Erythroblast (primary cell): ENCODE measurements at regions not wholly inside any gene's neighbourhood (a gene's known extent, or its start where the extent isn't known, plus 50 kb on each side); places are given as distances from the start of the nearest gene placed in this dataset.
"Not testable (repeated sequence)": the region's sequence is repeated elsewhere in the genome, so short reads cannot be mapped to it uniquely, and the experiment has no call there.

Experiments used
- DNase-seq, 2 experiments: peaks; one replicate each; lab custom pipeline; 2025; lab: John Stamatoyannopoulos, UW
- GATA1 ChIP-seq: IDR thresholded peaks from 2 replicates; pipeline ENCODE4 v1.6.1; 2011; ENCODE audit warnings: low read depth, mild to moderate bottlenecking, control low read depth, low read length, moderate library complexity
- POLR2A ChIP-seq: IDR thresholded peaks from 2 replicates; pipeline ENCODE4 v1.6.1; 2011; ENCODE audit warnings: mild to moderate bottlenecking, low read length

DNA sequence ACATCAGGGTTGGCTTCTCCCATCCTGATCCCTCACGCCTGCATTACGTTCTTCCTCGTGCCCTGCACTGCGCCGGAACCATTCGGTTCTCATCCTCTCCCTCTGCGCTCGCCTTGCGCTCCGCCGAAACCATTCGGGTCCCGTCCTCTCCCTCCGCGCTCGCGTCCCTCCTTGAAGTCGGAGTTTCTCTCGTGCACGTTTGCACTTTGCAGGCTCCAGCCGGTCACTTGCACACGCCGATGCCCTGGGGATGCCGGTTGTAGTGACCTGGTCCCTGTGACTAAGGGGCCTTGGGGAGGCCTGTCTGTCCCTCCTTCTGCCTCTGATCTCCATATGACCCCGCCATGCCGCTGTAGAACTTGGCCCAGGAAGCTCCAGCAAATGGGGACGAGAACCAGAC, 265.8 kb downstream of the TEX29 start:
- TF ChIP-seq POLR2A (no peak), GATA1 (no peak)
- no peak for DNase-seq

DNA sequence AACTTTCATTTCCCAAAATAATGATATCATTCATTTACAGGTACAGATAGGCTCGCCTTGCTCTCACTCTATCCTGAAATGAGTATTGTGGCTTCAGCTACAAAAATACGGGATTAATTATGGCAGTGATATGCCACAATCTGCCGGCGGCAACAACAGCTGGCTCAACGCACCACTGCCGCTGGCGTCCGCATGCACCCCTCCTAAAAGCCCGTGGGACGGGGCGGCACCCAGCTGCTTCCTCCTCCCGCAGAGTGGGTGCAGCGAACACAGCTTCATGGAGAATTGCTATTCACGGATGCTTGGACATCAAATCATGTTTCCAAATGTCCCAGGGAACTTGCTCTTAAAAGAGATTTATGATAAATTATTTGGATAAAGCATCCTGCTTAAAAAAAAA, 266.8 kb downstream of the TEX29 start:
- no peak for DNase-seq
- TF ChIP-seq POLR2A (no peak), GATA1 (no peak)

DNA sequence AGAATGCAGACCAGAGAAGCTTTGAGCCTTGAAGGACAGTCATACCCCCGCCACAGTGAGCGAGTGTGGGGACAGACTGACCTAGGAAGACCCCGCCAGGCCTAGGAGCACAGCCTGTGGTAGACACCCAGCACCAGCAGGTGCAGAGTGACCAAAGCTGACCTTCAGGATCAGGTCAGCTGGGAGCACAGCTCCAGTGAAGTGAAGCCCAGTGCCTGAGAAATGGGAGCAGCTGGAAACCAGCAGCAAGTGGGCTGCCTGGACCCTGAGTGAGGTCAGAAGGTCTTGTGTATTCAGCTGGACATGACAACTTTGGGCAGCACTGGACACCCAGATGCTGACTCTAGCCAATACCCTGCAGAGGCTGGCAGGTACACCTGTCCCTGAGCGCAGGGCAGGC, 268.9 kb downstream of the TEX29 start:
- no peak for DNase-seq
- no peak for TF ChIP-seq POLR2A
- no peak for TF ChIP-seq GATA1

DNA sequence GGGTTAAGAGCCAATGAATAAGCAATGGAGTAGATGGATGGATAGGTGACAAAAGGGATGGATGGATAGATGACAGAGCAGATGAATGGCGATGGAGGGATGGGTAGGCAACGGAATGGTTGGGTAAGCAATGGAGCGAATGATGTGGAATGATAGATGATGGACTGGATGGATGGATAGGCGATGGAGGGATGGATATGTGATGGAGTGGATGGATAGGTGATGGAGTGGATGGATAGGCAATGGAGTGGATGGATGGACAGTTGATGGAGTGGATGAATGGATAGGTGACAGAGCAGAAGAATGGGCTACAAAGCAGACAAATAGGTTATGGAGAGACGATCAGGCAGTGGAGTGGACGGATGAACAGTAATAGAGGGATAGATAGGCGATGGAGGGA, 269.6 kb downstream of the TEX29 start:
- DNase-seq, result no peak
- TF ChIP-seq GATA1 (no peak), POLR2A (no peak)

DNA sequence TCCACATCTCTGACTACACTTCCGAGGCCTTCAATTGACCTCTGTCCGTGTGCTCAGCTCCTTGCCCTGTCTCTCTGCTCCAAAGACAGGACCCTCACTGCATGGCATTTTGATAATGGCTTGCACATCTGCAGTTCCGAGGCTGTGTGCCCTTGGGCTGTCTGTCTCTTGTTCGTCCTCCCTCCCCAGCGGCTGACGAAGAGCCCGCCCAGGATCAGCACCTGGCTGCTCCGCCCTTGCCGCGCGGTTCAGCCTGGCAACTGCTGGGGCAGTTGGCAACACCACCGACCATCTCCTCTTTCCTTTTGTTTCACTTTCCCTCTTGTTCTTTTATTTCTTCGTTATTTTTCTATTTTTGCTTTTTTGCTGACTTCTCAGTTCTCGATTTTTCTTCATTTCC, 270.4 kb downstream of the TEX29 start:
- no peak for TF ChIP-seq GATA1
- TF ChIP-seq POLR2A, result no peak
- no peak for DNase-seq

DNA sequence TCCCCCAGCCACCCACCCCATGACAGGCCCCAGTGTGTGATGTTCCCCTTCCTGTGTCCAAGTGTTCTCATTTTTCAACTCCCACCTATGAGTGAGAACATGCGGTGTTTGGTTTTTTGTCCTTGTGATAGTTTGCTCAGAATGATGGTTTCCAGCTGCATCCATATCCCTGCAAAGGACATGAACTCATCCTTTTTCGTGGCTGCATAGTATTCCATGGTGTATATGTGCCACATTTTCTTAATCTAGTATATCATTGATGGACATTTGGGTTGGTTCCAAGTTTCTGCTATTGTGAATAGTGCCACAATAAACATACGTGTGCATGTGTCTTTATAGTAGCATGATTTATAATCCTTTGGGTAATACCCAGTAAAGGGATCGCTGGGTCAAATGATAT, 273.0 kb downstream of the TEX29 start:
- not testable (repeated sequence) for DNase-seq

DNA sequence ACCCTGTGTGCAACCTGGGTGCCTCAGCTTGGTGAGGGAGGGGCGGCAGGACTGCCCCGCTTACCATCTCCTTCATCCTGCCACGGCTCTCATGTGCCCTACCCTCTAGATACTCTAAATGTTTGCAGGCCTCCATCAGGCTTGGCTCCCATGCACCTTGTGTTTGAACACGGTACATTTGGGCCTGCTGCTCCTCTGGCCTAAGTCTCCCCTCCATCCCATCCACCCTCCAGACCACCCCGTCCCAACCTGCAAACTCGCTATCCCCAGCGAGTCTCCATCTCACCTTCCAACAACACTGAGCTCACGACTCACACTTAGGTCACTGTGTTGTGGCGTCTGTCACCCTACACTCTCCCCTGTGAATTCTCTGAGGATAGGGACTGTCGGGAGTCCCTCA, 274.2 kb downstream of the TEX29 start:
- TF ChIP-seq POLR2A (no peak), GATA1 (no peak)
- DNase-seq, result no peak

DNA sequence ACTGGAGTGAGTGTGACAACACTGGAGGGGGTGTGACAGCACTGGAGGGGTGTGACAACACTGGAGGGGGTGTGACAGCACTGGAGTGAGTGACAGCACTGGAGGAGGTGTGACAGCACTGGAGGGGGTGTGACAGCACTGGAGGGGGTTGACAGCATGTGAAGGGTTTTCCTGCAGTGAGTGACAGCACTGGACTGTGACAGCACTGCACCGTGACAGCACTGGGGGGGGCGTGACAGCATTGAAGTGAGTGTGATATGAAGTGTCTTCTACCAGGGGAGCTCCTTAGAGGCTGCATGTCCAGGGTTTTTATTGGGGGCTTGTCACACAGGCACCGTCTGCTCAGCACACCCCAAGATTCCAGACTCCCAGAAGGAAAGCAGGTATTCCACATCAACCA, 274.8 kb downstream of the TEX29 start:
- no peak for DNase-seq
- TF ChIP-seq GATA1 (no peak), POLR2A (no peak)

DNA sequence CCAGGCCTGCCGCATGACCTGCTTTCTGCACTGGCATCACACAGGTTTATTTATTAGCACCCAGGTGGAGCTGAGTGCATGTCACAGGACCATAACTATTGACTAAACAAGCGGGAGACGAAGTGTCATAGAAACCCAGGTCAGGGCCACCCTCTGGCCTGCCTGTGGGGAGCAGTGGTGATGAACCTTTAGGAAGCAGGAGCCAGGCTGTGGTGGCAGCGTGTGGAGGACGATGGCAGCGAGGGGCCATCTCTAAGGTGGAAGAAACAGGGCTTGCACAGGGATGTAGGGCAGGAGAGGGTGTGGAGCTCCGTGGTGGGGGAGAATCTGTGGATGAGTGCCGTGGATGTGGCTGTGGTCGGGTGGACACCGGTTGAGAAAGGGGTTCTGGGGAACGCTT, 275.3 kb downstream of the TEX29 start:
- no peak for DNase-seq
- no peak for TF ChIP-seq GATA1
- TF ChIP-seq POLR2A, result no peak

DNA sequence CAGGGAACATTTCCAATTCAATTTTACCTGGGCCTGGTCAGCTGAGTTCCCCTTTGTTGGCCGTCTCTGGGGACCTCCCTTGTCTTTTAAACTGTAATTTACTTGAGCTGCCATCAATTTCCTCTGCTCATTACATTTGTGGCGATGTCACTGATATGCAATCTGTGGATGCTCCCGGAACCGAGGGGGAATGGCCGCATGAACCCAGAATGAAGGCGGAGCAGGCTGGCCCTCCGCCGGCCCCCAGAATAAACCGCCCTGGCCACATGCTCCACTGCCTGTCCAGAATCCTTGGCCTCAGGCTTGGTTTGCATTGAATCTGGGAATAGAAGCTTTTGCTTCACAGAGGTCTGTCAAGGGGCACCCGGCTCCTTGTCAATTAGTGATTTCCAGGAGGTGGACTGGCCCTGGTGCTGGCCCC, 276.8 kb downstream of the TEX29 start:
- TF ChIP-seq POLR2A (no peak), GATA1 (no peak)
- no peak for DNase-seq

DNA sequence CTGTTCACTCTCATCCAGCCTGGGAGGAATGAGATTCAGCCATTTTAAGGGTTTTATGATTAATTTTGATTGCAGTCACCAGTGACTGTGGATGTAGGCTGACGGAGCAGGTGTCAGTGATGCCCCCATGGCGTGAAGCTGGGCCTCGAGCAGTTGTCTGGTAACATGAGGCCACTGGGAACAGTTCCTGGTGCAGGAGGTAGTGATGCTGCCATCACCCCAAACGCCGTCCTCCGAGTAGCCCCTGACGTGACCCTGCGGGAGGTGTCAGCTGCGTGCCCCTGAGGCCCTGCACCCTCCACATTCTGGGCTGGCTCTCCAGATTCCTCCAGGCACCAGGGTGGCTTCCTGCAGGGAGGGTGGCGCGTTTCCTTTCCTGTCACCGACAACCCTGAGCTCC, 277.2 kb downstream of the TEX29 start:
- no peak for TF ChIP-seq POLR2A
- no peak for TF ChIP-seq GATA1

DNA sequence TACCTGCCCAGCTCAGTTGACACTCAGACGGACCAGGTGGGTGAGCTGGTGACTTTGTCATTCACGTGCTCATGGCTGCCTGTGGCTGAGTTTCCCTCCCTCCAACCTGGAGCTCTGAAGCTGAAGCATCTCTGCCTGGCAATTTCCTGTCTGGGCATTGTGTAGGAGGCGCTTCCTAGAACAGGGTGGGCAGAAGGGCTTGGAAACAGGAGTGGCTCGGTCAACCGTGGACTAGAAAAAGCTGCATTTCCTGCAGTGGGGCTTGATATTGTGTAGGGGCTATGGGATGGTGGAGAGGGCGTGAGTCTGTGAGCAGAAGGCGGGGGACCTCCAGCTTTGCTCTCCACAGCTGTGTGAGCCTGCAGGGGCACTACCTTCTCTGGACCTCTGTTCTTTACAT, 278.3 kb downstream of the TEX29 start:
- DNase-seq, result no peak
- no peak for TF ChIP-seq GATA1
- no peak for TF ChIP-seq POLR2A

More for the DNA sequence above, 277.2 kb downstream of the TEX29 start:
- DNase-seq, result no peak

DNA sequence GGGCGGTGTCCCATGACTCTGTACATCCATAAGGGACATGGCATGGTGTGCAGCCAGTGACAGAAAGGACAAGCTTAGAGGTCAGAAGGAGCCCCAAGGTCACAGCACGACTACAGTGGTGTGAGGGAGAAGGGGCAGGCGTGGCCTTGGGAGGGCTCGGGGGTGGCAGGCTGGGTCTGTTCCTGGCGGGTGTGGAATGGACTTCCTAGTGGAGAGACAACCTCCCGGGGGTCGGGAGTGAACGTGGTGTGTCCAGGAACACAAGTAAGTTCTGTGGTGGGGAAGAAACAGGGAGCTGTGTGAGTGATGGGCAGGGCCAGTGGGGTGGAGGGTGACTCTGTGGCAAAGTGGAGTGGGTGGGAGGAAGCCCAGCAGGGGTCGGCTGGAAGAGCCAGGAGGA, 279.3 kb downstream of the TEX29 start:
- DNase-seq, result no peak
- TF ChIP-seq POLR2A, result no peak
- TF ChIP-seq GATA1, result no peak

DNA sequence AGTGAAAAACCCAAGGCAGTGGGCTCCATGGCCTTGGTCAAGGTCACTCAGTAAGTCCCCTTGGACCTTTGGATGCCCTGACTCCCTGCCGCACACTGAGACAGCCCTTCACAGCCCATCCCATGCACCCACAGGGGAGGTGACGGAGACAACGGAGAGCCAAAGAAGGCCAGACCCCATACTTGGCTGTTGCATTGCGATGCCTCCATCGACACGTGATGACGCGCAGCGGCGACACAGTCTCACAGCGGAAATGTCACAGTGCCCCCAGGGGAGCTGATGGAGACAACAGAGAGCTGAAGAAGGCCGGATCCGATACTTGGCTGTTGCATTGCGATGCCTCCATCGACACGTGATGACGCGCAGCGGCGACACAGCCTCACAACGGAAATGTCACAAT, 282.4 kb downstream of the TEX29 start:
- TF ChIP-seq GATA1 (no peak), POLR2A (no peak)
- DNase-seq, result no peak

DNA sequence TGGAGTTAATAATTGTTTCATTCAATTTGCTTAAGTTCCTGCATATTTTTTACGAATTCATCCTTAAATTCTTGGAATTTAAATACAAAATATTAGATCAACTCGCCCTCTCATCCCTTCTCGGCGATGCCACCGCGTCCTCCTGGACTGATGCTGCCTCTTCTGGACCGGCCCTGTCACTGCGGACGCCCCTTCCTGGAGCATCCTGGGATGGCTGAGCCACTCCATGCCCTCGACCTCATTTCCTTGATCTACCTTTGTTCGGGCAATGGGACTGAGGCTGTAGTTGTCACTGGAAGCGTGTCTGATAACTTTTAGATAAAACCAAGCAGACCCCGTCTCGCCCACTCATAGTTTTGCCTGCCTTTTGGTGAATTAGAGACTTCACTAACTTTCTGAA, 283.7 kb downstream of the TEX29 start:
- DNase-seq, result no peak
- no peak for TF ChIP-seq GATA1
- TF ChIP-seq POLR2A, result no peak

DNA sequence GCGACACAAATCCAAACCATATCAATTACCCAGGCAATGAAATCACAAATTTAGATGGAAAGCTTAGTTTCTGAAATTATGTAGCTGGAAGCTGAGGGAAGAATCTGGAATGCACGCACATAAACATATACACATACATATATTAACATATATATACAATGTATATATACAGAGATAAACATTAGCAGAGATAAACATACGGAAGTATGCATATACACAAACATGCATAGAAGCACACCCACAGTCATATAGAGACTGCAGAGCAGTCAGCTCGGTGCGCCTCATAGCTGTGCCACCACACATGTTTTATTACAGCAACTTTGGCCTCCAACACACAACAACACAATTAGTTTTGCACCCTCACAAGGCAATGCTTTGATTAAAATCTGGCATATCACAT, 288.1 kb downstream of the TEX29 start:
- TF ChIP-seq POLR2A, result no peak
- no peak for TF ChIP-seq GATA1
- DNase-seq, result no peak
